Heart right ventricle (tissue), 16 donors: ENCODE measurements at regions not wholly inside any gene's neighbourhood (a gene's known extent, or its start where the extent isn't known, plus 50 kb on each side); places are given as distances from the start of the nearest gene placed in this dataset.

Experiments used
- ATAC-seq, 8 donors: fragments of 200-7000 bp; cut with Tn5 transposase; one replicate each; pipeline ENCODE4 v1.9.1; 2020; ENCODE audit warnings: mild to moderate bottlenecking in 8 of 8, moderate library complexity in 8 of 8, moderate number of reproducible peaks in 1 of 8
- DNase-seq, 2 donors: peaks; one replicate each; pipeline ENCODE4 v3.0.0-alpha.2; 2020
- H3K27ac ChIP-seq, 10 donors: fragments of 200-600 bp; sonication (generic) in 2 of 10; one replicate each; pipeline versions ENCODE4 v1.5.0 to v1.8.0; 2020 to 2022; ENCODE audit warnings: mild to moderate bottlenecking in 3 of 10
- H3K27me3 ChIP-seq, 7 donors: fragments of 200-600 bp; one replicate each; pipeline ENCODE4 v1.8.0; 2021 to 2022; ENCODE audit warnings: mild to moderate bottlenecking in 2 of 7
- H3K36me3 ChIP-seq, 9 donors: fragments of 200-600 bp; sonication (generic) in 1 of 9; one replicate each; pipeline versions ENCODE4 v1.5.0 to v1.8.0; 2020 to 2022; ENCODE audit warnings: mild to moderate bottlenecking in 2 of 9
- H3K4me1 ChIP-seq, 9 donors: fragments of 200-600 bp; sonication (generic) in 1 of 9; one replicate each; pipeline versions ENCODE4 v1.5.0 to v1.8.0; 2020 to 2022; ENCODE audit warnings: mild to moderate bottlenecking in 4 of 9
- H3K4me3 ChIP-seq, 10 donors: fragments of 200-600 bp; sonication (generic) in 2 of 10; one replicate each; pipeline versions ENCODE4 v1.5.0 to v1.8.0; 2020 to 2022; ENCODE audit warnings: mild to moderate bottlenecking in 7 of 10, moderate library complexity in 2 of 10
- H3K9me3 ChIP-seq, 11 donors: fragments of 200-600 bp in 10 of 11; sonication (generic) in 2 of 11; one replicate each; pipeline versions ENCODE4 v1.5.0 to v1.8.0; 2013 to 2022; ENCODE audit warnings: mild to moderate bottlenecking in 2 of 11, control low read depth in 1 of 11, moderate library complexity in 1 of 11
- CTCF ChIP-seq, 9 donors: fragments of 200-600 bp; sonication (generic) in 2 of 9; IDR thresholded peaks; one replicate each; pipeline versions ENCODE4 v1.5.0 to v1.8.0; 2021 to 2022; ENCODE audit warnings: antibody characterized with exemption in 9 of 9, mild to moderate bottlenecking in 5 of 9, moderate library complexity in 1 of 9
- WGBS, 2 donors: extraction: QIAGEN DNeasy Blood & Tissue Kit; methylation state at CpG; one replicate each; pipeline ENCODE4 v1.1.7; 2013; ENCODE audit warnings: inconsistent platforms in 1 of 2; 5-methylcytosine and 5-hydroxymethylcytosine counted together
- intact Hi-C, 10 donors: fragments of 100-400 bp; cut with DNase I; formaldehyde crosslinking; loops; one replicate each; pipeline versions ENCODE4 v1.11.1 to v1.14.2; 2022
- donor health status: Arrhythmogenic right ventricular cardiomyopathy.
- donor health status: ischemic (EF 13 %, LVEDD 7.1; RV severe dilation, severe dysfunction).
- donor health status: healthy with polysubstance abuse.
- donor health status: DM: no; HTN: yes; CAD: no.
- donor health status: DM: no; HTN: no; CAD: no.
- donor health status: ischemic (EF 25% LVEDD 6.9; RV normal size, moderate dysfunction).
- donor health status: ischemic (EF 25% LVEDD 5.7; RV mildly dilated, moderate dysfunction).
- donor health status: healthy.
- donor health status: DM: yes; HTN: yes; CAD: no.
- donor health status: Ischemic cardiomyopathy.
- donor health status: ischemic (EF 35%, LVEDD 5.7; RV mildly dilated, moderate dysfunction).
- donor health status: nonischemic (EF 11% LVEDD 7.7; RV severe dilation, severe dysfunction).
- donor health status: DM: yes; HTN: yes; CAD: no.
- donor health status: PGD.
- donor health status: ischemic (EF 29% LVEDD 5.4; RV normal size, mild dysfunction).
- donor health status: nonischemic (EF 23%, LVEDD 6.1; RV moderate dilation, normal function).

GRCh38 chr15:99485153-99485961, 80.4 kb upstream of the MEF2A start:
- 57 to 63% methylated on average over 11 of the region's 11 CpGs for WGBS, 2 donors
- ATAC-seq (peak in 5 of 8 donors; percentile 9 to 31 (median 17)), DNase-seq (no peak)
- Histone ChIP-seq H3K27ac (peak overlapping the region; percentile 60 to 92 (median 82)), H3K27me3 (no peaks in the 10 kb centered on the region), H3K4me1 (peaks cover 12 to 37% (median 26%) of the 10 kb centered on the region in 9 donors), H3K9me3 (peaks cover 0 to 4% (median 0%) of the 10 kb centered on the region in 11 donors), H3K4me3 (peak overlapping the region in 3 of 10 donors; percentile 39 to 53 (median 45)), H3K36me3 (no peaks in the 10 kb centered on the region)
- TF ChIP-seq CTCF (IDR thresholded peaks at IDR 0.05) = no peak
- intact Hi-C loops = loop anchor here in 2 of 10 donors (5.0 to 10.0 kb wide), 2 partner anchors 61 to 77 kb away; no protein-coding TSS in a partner anchor

DNA sequence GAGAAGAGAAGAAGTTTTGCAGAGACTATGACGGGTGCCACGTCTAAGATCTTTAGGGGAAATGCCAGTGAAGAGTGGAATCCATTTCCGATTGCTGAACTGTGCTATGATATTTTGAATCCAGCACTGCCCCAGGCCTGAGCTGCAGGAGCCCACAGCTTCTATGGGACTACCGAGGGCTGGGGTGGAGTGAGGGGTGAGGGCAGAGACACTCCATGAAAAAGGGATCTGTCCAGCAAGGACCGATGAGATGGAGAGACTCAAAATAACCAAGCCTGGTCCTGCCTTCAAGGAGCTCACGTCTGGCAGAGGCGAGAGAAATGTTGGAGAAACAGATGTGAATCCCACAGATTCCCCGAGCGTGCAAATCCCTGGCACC, 79.8 kb upstream of the MEF2A start:
- peaks cover 12 to 37% (median 26%) of the 10 kb centered on the region in 9 donors for H3K4me1 ChIP-seq
- no peaks in the 10 kb centered on the region for H3K36me3 ChIP-seq
- no peaks in the 10 kb centered on the region for H3K27me3 ChIP-seq
- peak overlapping the region; percentile 60 to 92 (median 82) for H3K27ac ChIP-seq
- intact Hi-C loops = loop anchor here in 3 of 10 donors (1.0 to 10.0 kb wide), 3 partner anchors 61 to 79 kb away; partner anchors contain the start of gene MEF2A (in 1 of the 3)
- H3K9me3 ChIP-seq = peaks cover 0 to 4% (median 0%) of the 10 kb centered on the region in 11 donors
- TF ChIP-seq CTCF (IDR thresholded peaks at IDR 0.05) = no peak
- ATAC-seq (peak; percentile 7 to 48 (median 32)), DNase-seq (no peak)
- 16 to 29% methylated on average over 9 of the region's 9 CpGs for WGBS, 2 donors
- peak overlapping the region in 9 of 10 donors; percentile 6 to 53 (median 45) for H3K4me3 ChIP-seq

GRCh38 chr15:99486371-99487336, 79.1 kb upstream of the MEF2A start:
- H3K4me1 ChIP-seq = peaks cover 12 to 37% (median 26%) of the 10 kb centered on the region in 9 donors
- H3K4me3 ChIP-seq = peak overlapping the region in 9 of 10 donors; percentile 6 to 53 (median 45)
- peak overlapping the region; percentile 60 to 92 (median 82) for H3K27ac ChIP-seq
- DNase-seq = peak; percentile 86 to 89
- TF ChIP-seq CTCF (IDR thresholded peaks at IDR 0.05) = no peak
- H3K36me3 ChIP-seq = no peaks in the 10 kb centered on the region
- H3K9me3 ChIP-seq = peaks cover 0 to 4% (median 0%) of the 10 kb centered on the region in 11 donors
- WGBS, 2 donors = 4 to 6% methylated on average over 31 of the region's 31 CpGs
- H3K27me3 ChIP-seq = no peaks in the 10 kb centered on the region
- intact Hi-C loops = loop anchor here in 3 of 10 donors (1.0 to 10.0 kb wide), 3 partner anchors 62 to 79 kb away; partner anchors contain the start of gene MEF2A (in 1 of the 3)
- ATAC-seq = peak; percentile 87 to 95 (median 94)
